GM21529 (cell line): ENCODE measurements at regions not wholly inside any gene's neighbourhood (a gene's known extent, or its start where the extent isn't known, plus 50 kb on each side); places are given as distances from the start of the nearest gene placed in this dataset.

Source experiments
- ATAC-seq: cut with Tn5 transposase; IDR thresholded peaks from one replicate; pipeline ENCODE4 v1.9.1; 2021; ENCODE audit not compliant: unreplicated experiment

DNA sequence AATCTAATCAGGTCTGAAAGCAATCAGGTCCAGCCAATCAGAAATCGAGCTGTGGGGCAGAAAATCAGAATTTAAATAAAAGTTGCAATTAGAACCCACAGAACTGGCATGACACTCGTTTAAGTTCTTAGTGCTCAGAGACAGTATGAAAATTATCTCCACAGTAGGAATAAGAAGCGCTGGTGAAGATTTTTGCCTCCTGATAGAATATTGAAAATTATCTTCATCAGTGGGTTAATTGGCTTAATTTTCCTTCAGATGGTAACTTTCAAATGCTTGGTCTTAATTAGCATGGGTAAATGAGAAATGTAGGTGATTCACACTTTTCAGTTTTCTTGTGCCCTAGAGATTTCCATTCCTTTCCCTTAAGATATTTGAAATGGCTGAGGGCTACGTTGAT is 109.1 kb upstream of the MDFIC2 start:
- no peak for ATAC-seq

- no peak for ATAC-seq
These were observed 96.6 kb upstream of the MDFIC2 start for GRCh38 chr3:70409018-70409417.

- ATAC-seq: peak; percentile 96
These were observed 87.8 kb upstream of the MDFIC2 start for GRCh38 chr3:70400194-70400593.

DNA sequence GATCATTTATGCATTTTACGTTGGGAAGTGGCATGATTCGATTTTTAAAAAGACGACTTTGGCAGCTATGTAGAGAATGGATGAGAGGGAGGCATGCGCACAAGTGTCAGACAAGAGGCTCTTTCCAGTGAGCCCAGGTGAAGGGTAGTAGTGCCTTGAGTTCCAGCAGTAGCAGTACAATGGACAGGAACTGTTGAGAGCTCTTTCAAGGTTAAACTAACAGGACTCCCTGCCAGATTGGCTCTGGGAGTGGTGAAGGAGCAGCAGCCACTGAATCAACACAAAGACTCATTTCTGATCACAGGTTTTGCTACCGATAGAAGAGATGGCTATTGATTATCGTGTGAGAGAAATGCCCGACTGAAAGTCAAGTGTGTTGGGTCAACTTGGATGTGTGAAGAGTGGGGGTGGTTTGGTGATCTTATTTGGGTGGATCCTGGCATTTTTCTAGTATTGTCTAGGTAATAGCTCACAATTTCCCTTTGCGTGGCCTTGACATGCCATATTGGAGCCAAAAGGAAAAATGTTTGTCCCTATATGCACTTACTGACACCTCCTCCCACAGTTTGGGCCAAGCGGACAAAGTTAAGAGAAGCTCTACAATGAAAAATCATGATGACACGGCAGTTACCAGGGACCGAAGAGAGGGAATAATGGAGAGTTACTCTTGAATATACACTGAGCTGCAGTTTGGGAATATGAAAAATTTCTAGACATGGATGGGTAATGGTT is 81.6 kb upstream of the MDFIC2 start:
- ATAC-seq: no peak

- no peak for ATAC-seq
These were observed 79.8 kb upstream of the MDFIC2 start for GRCh38 chr3:70392227-70392626.

DNA sequence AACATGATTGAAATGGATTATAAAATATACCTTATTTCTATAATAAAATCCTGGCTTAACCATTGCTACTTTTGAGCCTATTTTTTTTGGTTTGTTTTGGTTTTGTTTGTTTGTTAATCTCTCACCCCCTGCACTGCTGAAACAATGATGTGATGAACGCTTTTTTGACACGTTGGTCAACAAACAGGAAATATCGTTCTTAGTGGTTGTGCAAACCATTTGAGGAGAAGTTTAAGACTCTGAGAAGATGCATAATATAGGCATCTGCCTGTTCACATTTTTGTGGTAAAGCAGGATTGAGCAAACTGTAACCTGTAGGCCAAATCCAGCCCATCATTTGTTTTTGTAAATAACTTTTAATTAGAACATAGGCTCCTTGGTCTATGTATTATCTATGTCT is 75.5 kb upstream of the MDFIC2 start:
- ATAC-seq: no peak

DNA sequence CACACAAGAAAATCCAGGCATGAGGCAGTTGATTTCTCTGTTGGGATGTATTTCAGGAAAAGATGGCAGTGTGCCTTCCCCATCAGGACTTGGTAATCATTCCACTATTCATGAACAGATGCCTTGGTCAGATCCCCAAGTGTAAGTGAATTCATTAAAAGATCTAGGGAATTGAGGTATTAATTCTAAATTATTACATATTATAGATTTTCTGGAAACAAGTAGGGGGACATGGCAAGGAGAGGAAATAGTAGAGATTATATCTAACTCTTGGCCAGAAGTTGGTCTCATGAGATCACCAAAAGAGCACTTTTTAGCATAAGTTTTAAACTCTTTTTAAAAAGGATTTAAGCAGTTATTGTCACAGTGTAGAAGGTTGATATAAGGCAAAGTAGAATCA is 74.4 kb upstream of the MDFIC2 start:
- ATAC-seq: no peak

GRCh38 chr3:70386043-70386442 is 73.6 kb upstream of the MDFIC2 start:
- no peak for ATAC-seq

GRCh38 chr3:70383360-70383831 is 71.0 kb upstream of the MDFIC2 start:
- ATAC-seq: peak; percentile 94

GRCh38 chr3:70374179-70374578 is 61.7 kb upstream of the MDFIC2 start:
- ATAC-seq: no peak
